OCI-LY1 (cell line): ENCODE measurements at regions not wholly inside any gene's neighbourhood (a gene's known extent, or its start where the extent isn't known, plus 50 kb on each side); places are given as distances from the start of the nearest gene placed in this dataset.

Experiments used
- CTCF ChIP-seq: fragments of 200-600 bp; sonication (generic), shearing (Covaris generic); IDR thresholded peaks from 2 replicates; pipeline ENCODE4 v1.5.1; 2017; ENCODE audit warnings: mild to moderate bottlenecking, antibody characterized with exemption, low read length, moderate library complexity, mixed read lengths
- EZH2 ChIP-seq: fragments of 200-600 bp; sonication (generic), shearing (Covaris generic); IDR thresholded peaks from 2 replicates; pipeline ENCODE4 v1.8.0; 2017; ENCODE audit warnings: borderline replicate concordance, mixed run types, mild to moderate bottlenecking, antibody characterized with exemption, low read length, moderate library complexity, mixed read lengths

- TF ChIP-seq CTCF, result no peak
- TF ChIP-seq EZH2, result no peak
These were observed 53.4 kb upstream of the HTATIP2 start for GRCh38 chr11:20310137-20310536.
